ENCODE measurements at regions not wholly inside any gene's neighbourhood (a gene's known extent, or its start where the extent isn't known, plus 50 kb on each side); places are given as distances from the start of the nearest gene placed in this dataset.

DNA sequence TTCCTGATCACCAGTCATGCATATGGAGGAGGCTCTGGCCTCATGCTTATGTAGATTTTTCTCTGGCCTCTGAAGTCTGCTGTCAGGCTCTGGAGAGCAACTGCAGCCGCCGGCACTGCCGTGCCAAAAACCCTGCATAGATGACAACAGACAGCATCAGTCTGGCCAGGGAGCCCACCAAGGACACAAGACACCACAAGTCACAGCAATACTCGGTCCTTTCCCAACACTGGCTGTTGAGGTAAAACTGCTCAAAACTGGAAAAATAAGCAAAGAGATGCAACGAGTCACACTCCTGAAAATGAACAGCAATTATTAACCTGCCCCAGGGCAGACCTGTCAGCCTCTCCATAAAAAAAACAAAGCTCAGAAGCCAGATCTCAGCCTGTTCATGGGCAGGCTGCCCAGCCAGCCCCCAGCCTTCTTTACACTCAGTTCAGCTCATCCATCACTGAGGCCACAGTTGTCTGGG is 186.0 kb upstream of the RAB6C start:
- Histone ChIP-seq H3K27me3 (ENCODE audit: control insufficient read depth in 2 of 2, insufficient read depth in 2 of 2, low read length in 2 of 2) (peaks cover 0 to 21% of the 10 kb centered on the region in 2 experiments; a peak in 2 of 5 replicates), H3K27ac (ENCODE audit: extremely low read depth, low read depth, low read length) (no peak overlapping the region), H2AFZ (ENCODE audit: low read depth, low read length) (no peak overlapping the region), H3K36me3 (ENCODE audit: control insufficient read depth, insufficient read depth, low read length) (no peaks in the 10 kb centered on the region), H3K4me1 (replicated peaks in 1 of 2; ENCODE audit: control insufficient read depth in 2 of 2, insufficient read depth in 2 of 2, low read length in 2 of 2) (no peaks in the 10 kb centered on the region), H3K9me3 (replicated peaks; ENCODE audit: control insufficient read depth, insufficient read depth, low read depth, low read length) (no peaks in the 10 kb centered on the region), H3K79me2 (ENCODE audit: control insufficient read depth, insufficient read depth, low read length) (no peaks in the 10 kb centered on the region), H3K4me3 (no peak overlapping the region), H3K4me2 (ENCODE audit: insufficient read depth, low read length) (no peak overlapping the region), H4K20me1 (replicated peaks; ENCODE audit: control insufficient read depth, insufficient read depth, low read length) (no peaks in the 10 kb centered on the region; the same call in 1 of the 2 replicates), H3K9me1 (ENCODE audit: control insufficient read depth, insufficient read depth, low read length) (no peaks in the 10 kb centered on the region), H3K9ac (ENCODE audit: insufficient read depth in 1 of 2, low read depth in 2 of 2, low read length in 2 of 2) (no peak overlapping the region)
- intact Hi-C loops (cut with micrococcal nuclease): no loop called here
- WGBS (ENCODE audit: insufficient coverage, low coverage, missing lambda C conversion rate): 0% methylated on average over 5 of the region's 5 CpGs
- in situ Hi-C loops (cut with MboI): no loop called here
- DNase-seq (ENCODE audit: extremely low read depth in 1 of 4, low spot score in 3 of 4) (no peak), FAIRE-seq (no peak), ATAC-seq (no peak)
- no peak for TF ChIP-seq TAL1 (IDR thresholded peaks at IDR 0.05)
- no peak for TF ChIP-seq FOXJ3 (CRISPR knock-in tag; IDR thresholded peaks at IDR 0.05)
- no peak for TF ChIP-seq ZNF780A (CRISPR knock-in tag; IDR thresholded peaks at IDR 0.05)
- TF ChIP-seq DMBX1 (CRISPR knock-in tag; IDR thresholded peaks at IDR 0.05; ENCODE audit: borderline replicate concordance): no peak
- POLR2A ChIA-PET: no interaction called here
- BruUV-seq (replicated peaks): no TSS peak
- CTCF ChIA-PET (ENCODE audit: low intra/inter-chr PET ratio): no interaction called here

DNA sequence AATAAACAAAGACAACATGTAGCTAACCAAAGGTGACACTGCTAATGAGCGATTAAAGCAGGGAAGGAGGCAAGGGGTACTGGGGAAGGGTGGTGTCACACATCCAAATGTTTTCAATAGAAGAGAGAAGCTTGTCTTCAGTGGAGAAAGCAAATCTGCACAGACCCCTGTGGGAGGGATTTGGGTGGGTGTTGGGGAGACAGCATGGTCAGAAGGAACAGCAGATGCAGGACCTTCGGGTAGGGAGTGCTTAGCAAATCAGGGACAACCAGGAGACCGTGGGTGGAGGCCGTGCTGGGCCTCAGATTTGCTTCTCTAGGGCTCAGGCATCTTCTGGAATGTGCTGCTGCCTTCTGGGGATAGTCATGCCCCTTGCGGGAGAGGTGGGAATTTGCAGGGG is 185.3 kb upstream of the RAB6C start:
- BruUV-seq (replicated peaks): no TSS peak

More for the DNA sequence above, 185.3 kb upstream of the RAB6C start:
- Histone ChIP-seq H3K36me3 (ENCODE audit: control insufficient read depth, insufficient read depth, low read length) (no peaks in the 10 kb centered on the region), H3K4me1 (replicated peaks in 1 of 2; ENCODE audit: control insufficient read depth in 2 of 2, insufficient read depth in 2 of 2, low read length in 2 of 2) (no peaks in the 10 kb centered on the region), H3K79me2 (ENCODE audit: control insufficient read depth, insufficient read depth, low read length) (no peaks in the 10 kb centered on the region), H3K9me1 (ENCODE audit: control insufficient read depth, insufficient read depth, low read length) (no peaks in the 10 kb centered on the region), H3K9ac (ENCODE audit: insufficient read depth in 1 of 2, low read depth in 2 of 2, low read length in 2 of 2) (no peak overlapping the region), H3K27ac (ENCODE audit: extremely low read depth, low read depth, low read length) (no peak overlapping the region), H4K20me1 (replicated peaks; ENCODE audit: control insufficient read depth, insufficient read depth, low read length) (no peaks in the 10 kb centered on the region; the same call in 1 of the 2 replicates), H3K4me3 (no peak overlapping the region), H3K27me3 (ENCODE audit: control insufficient read depth in 2 of 2, insufficient read depth in 2 of 2, low read length in 2 of 2) (peaks cover 0 to 28% of the 10 kb centered on the region in 2 experiments; a peak in 2 of 5 replicates), H3K4me2 (ENCODE audit: insufficient read depth, low read length) (no peak overlapping the region), H3K9me3 (replicated peaks; ENCODE audit: control insufficient read depth, insufficient read depth, low read depth, low read length) (no peaks in the 10 kb centered on the region), H2AFZ (ENCODE audit: low read depth, low read length) (no peak overlapping the region)
- DNase-seq (ENCODE audit: extremely low read depth in 1 of 4, low spot score in 3 of 4) (no peak), ATAC-seq (peak; percentile 46; the same call in 1 of the 3 replicates), FAIRE-seq (no peak)
- TF ChIP-seq, protein P1, sequence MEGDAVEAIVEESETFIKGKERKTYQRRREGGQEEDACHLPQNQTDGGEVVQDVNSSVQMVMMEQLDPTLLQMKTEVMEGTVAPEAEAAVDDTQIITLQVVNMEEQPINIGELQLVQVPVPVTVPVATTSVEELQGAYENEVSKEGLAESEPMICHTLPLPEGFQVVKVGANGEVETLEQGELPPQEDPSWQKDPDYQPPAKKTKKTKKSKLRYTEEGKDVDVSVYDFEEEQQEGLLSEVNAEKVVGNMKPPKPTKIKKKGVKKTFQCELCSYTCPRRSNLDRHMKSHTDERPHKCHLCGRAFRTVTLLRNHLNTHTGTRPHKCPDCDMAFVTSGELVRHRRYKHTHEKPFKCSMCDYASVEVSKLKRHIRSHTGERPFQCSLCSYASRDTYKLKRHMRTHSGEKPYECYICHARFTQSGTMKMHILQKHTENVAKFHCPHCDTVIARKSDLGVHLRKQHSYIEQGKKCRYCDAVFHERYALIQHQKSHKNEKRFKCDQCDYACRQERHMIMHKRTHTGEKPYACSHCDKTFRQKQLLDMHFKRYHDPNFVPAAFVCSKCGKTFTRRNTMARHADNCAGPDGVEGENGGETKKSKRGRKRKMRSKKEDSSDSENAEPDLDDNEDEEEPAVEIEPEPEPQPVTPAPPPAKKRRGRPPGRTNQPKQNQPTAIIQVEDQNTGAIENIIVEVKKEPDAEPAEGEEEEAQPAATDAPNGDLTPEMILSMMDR (IDR thresholded peaks at IDR 0.05 in 2 of 3, conservative IDR thresholded peaks at IDR 0.05 in 1 of 3; ENCODE audit: insufficient read depth in 2 of 3, low read depth in 1 of 3, low read length in 3 of 3): peak in 1 of 3 experiments; percentile 2; a peak in 1 of 6 replicates
- TF ChIP-seq CREB3L1 (IDR thresholded peaks at IDR 0.05; ENCODE audit: borderline replicate concordance, low read depth): no peak
- intact Hi-C loops (cut with micrococcal nuclease) (no loop called here), in situ Hi-C loops (cut with MboI) (no loop called here)
- WGBS (ENCODE audit: insufficient coverage, low coverage, missing lambda C conversion rate): 0% methylated on average over 5 of the region's 5 CpGs
- CTCF ChIA-PET (ENCODE audit: low intra/inter-chr PET ratio): no interaction called here
- POLR2A ChIA-PET: no interaction called here
